Gastrocnemius medialis (tissue), 4 donors: ENCODE measurements at regions not wholly inside any gene's neighbourhood (a gene's known extent, or its start where the extent isn't known, plus 50 kb on each side); places are given as distances from the start of the nearest gene placed in this dataset.
"Not testable (repeated sequence)": the region's sequence is repeated elsewhere in the genome, so short reads cannot be mapped to it uniquely, and the experiment has no call there.

Experiments
- POLR2A ChIP-seq, 2 donors: fragments of 450-650 bp; IDR thresholded peaks; one replicate each; pipeline ENCODE4 v1.6.1; 2017; ENCODE audit warnings: antibody characterized with exemption in 2 of 2, mild to moderate bottlenecking in 2 of 2, moderate library complexity in 2 of 2
- TF ChIP-seq, protein P1 (sequence below), 5 experiments: fragments of 450-650 bp in 3 of 5; fragments of 200-600 bp in 2 of 5; sonication (generic) in 2 of 5; IDR thresholded peaks in 4 of 5; conservative IDR thresholded peaks in 1 of 5; 1 replicate in 4 of 5; 2 replicates in 1 of 5; pipeline ENCODE4 v1.5.1; 2016 to 2019; ENCODE audit warnings: antibody characterized with exemption in 5 of 5, mild to moderate bottlenecking in 3 of 5, moderate library complexity in 3 of 5

DNA sequence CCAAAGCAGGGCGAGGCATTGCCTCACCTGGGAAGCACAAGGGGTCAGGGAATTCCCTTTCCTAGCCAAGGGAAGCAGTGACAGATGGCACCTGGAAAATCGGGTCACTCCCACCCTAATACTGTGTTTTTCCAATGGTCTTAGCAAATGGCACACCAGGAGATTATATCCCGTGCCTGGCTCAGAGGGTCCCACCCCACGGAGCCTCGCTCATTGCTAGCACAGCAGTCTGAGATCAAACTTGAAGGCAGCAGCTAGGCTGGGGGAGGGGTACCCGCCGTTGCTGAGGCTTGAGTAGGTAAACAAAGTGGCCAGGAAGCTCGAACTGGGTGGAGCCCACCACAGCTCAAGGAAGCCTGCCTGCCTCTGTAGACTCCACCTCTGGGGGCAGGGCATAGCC lies 664.6 kb downstream of the NUP35 start:
- TF ChIP-seq, protein P1, sequence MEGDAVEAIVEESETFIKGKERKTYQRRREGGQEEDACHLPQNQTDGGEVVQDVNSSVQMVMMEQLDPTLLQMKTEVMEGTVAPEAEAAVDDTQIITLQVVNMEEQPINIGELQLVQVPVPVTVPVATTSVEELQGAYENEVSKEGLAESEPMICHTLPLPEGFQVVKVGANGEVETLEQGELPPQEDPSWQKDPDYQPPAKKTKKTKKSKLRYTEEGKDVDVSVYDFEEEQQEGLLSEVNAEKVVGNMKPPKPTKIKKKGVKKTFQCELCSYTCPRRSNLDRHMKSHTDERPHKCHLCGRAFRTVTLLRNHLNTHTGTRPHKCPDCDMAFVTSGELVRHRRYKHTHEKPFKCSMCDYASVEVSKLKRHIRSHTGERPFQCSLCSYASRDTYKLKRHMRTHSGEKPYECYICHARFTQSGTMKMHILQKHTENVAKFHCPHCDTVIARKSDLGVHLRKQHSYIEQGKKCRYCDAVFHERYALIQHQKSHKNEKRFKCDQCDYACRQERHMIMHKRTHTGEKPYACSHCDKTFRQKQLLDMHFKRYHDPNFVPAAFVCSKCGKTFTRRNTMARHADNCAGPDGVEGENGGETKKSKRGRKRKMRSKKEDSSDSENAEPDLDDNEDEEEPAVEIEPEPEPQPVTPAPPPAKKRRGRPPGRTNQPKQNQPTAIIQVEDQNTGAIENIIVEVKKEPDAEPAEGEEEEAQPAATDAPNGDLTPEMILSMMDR (IDR thresholded peaks at IDR 0.05 in 4 of 5, conservative IDR thresholded peaks at IDR 0.05 in 1 of 5): not testable (repeated sequence)
- not testable (repeated sequence) for TF ChIP-seq POLR2A (IDR thresholded peaks at IDR 0.05)
